Keratinocyte (primary cell): ENCODE measurements at regions not wholly inside any gene's neighbourhood (a gene's known extent, or its start where the extent isn't known, plus 50 kb on each side); places are given as distances from the start of the nearest gene placed in this dataset.

Source experiments
- DNase-seq: peaks from one replicate; pipeline ENCODE4 v3.0.0-alpha.2; 2011; ENCODE audit warnings: low read depth, missing footprints, low spot score
- FAIRE-seq: peaks from 2 replicates; lab custom pipeline; 2011; peaks lifted over from hg19 to GRCh38; lab: Jason Lieb, UNC
- H2AFZ ChIP-seq: 2 replicates; pipeline ENCODE4 v1.6.0; 2012; ENCODE audit warnings: low read length, control low read depth, inconsistent platforms; ENCODE audit not compliant: control insufficient read depth
- H3K27ac ChIP-seq: 2 replicates; pipeline ENCODE4 v1.5.1; 2011; ENCODE audit warnings: low read length; ENCODE audit not compliant: control insufficient read depth, insufficient read depth
- H3K27me3 ChIP-seq: 3 replicates; pipeline ENCODE4 v1.6.0; 2011; ENCODE audit warnings: low read length; ENCODE audit not compliant: control insufficient read depth, insufficient read depth; ENCODE audit errors: extremely low read depth
- H3K36me3 ChIP-seq, 2 experiments: 2 replicates in 1 of 2; 3 replicates in 1 of 2; pipeline ENCODE4 v1.5.1; 2011; ENCODE audit warnings: low read length in 2 of 2, mild to moderate bottlenecking in 1 of 2; ENCODE audit not compliant: control insufficient read depth in 2 of 2, insufficient read depth in 2 of 2; ENCODE audit errors: extremely low read depth in 1 of 2
- H3K4me1 ChIP-seq: 3 replicates; pipeline ENCODE4 v1.5.1; 2011; ENCODE audit warnings: low read length; ENCODE audit not compliant: control insufficient read depth, insufficient read depth; ENCODE audit errors: extremely low read depth
- H3K4me2 ChIP-seq: 3 replicates; pipeline ENCODE4 v1.6.0; 2011; ENCODE audit warnings: low read depth, low read length; ENCODE audit not compliant: control insufficient read depth, insufficient read depth; ENCODE audit errors: extremely low read depth
- H3K4me3 ChIP-seq, 3 experiments: fragments of 200-600 bp in 1 of 3; sonication (generic) in 1 of 3; 2 replicates in 2 of 3; 3 replicates in 1 of 3; pipeline ENCODE4 v1.5.1; 2011 to 2016; ENCODE audit warnings: low read length in 3 of 3, mild to moderate bottlenecking in 3 of 3, control low read depth in 2 of 3, inconsistent platforms in 1 of 3, low read depth in 1 of 3, mixed read lengths in 1 of 3, mixed run types in 1 of 3, moderate library complexity in 1 of 3; ENCODE audit not compliant: control insufficient read depth in 2 of 3, insufficient read depth in 2 of 3; ENCODE audit errors: extremely low read depth in 1 of 3
- H3K79me2 ChIP-seq: 2 replicates; pipeline ENCODE4 v1.6.0; 2012; ENCODE audit warnings: low read length; ENCODE audit not compliant: control insufficient read depth, insufficient read depth
- H3K9ac ChIP-seq: 3 replicates; pipeline ENCODE4 v1.6.0; 2011; ENCODE audit warnings: low read length; ENCODE audit not compliant: control insufficient read depth, insufficient read depth; ENCODE audit errors: extremely low read depth
- H3K9me1 ChIP-seq: 3 replicates; pipeline ENCODE4 v1.6.0; 2011; ENCODE audit warnings: low read length; ENCODE audit not compliant: control insufficient read depth, insufficient read depth; ENCODE audit errors: extremely low read depth
- H3K9me3 ChIP-seq: 2 replicates; pipeline ENCODE4 v1.5.1; 2012; ENCODE audit warnings: low read depth, low read length; ENCODE audit not compliant: control insufficient read depth
- H4K20me1 ChIP-seq: 3 replicates; pipeline ENCODE4 v1.6.0; 2011; ENCODE audit warnings: low read length; ENCODE audit not compliant: control insufficient read depth, insufficient read depth; ENCODE audit errors: extremely low read depth
- CTCF ChIP-seq, 3 experiments: IDR thresholded peaks in 1 of 3; conservative IDR thresholded peaks in 1 of 3; optimal IDR thresholded peaks in 1 of 3; 2 replicates in 2 of 3; 3 replicates in 1 of 3; pipeline versions ENCODE3 to v1.5.1; 2011; ENCODE audit warnings: low read length in 3 of 3, mild to moderate bottlenecking in 3 of 3, moderate library complexity in 2 of 3, control low read depth in 1 of 3, inconsistent platforms in 1 of 3; ENCODE audit not compliant: insufficient read depth in 2 of 3; ENCODE audit errors: extremely low read depth in 1 of 3
- EZH2 ChIP-seq: IDR thresholded peaks from one replicate; pipeline ENCODE4 v1.6.1; 2012; ENCODE audit warnings: inconsistent platforms, mild to moderate bottlenecking, low read length, moderate library complexity
- dilution Hi-C: fragments of 300-500 bp; cut with MboI; formaldehyde crosslinking; loops from one replicate; pipeline ENCODE4 v1.7.0; 2020; ENCODE audit warnings: low sequenced_read_pairs; ENCODE audit not compliant: extremely low pct_ligation_motif_present

DNA sequence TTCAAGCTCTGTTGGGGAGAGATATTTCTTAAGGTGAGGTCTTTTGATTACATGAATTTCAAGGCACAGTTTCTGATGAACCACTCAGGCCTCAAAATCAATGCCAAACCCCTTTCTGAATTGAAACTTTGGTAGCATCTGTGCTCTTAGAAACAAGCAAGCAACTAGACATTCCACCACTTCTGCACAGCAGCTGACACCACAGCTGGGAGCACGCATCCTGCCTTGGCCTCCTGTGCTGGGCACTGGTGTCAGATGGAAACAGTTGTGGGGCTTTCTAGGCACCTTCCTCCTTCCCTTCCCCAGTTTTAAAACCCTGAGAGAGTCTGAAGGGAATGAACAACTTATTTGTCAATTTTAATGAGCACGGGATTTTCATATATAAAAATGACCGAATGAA is 360.2 kb downstream of the ADGRL2 start:
- Histone ChIP-seq H3K9ac (no peak overlapping the region), H3K9me3 (no peaks in the 10 kb centered on the region), H3K27me3 (no peaks in the 10 kb centered on the region), H3K9me1 (no peaks in the 10 kb centered on the region), H3K27ac (no peak overlapping the region), H3K79me2 (no peaks in the 10 kb centered on the region), H3K36me3 (no peaks in the 10 kb centered on the region), H3K4me2 (no peak overlapping the region), H4K20me1 (no peaks in the 10 kb centered on the region), H3K4me1 (peaks cover 12% of the 10 kb centered on the region), H2AFZ (no peak overlapping the region), H3K4me3 (no peak overlapping the region)
- no peak for FAIRE-seq
- DNase-seq: no peak
- dilution Hi-C loops: no loop called here
- TF ChIP-seq CTCF (optimal IDR thresholded peaks at IDR 0.05 in 1 of 3, IDR thresholded peaks at IDR 0.05 in 1 of 3, conservative IDR thresholded peaks at IDR 0.05 in 1 of 3; ENCODE audit: extremely low read depth in 1 of 3, insufficient read depth in 2 of 3, low read length in 3 of 3) (no peak), EZH2 (no peak)

DNA sequence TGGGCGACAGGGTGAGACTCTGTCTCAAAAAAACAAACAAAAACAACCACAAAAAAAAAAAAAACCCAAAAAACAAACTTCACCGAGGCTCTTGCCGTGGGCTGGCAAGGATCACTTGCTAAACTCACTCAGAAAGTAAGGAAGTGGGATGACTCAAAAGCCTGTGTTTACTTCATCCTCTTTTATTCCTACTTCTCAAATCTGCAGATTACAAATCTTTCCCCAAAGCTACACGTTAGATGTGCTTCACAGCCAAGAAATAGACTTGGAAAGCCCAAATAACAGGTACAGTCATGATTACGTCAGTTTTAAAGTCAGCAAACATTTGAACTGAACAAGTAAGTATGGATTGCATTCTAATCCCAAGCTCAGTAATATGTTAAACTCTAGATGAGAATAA is 359.3 kb downstream of the ADGRL2 start:
- Histone ChIP-seq H3K9me1 (no peaks in the 10 kb centered on the region), H3K4me3 (no peak overlapping the region), H3K9me3 (no peaks in the 10 kb centered on the region), H3K4me2 (no peak overlapping the region), H3K4me1 (peaks cover 12% of the 10 kb centered on the region), H3K79me2 (no peaks in the 10 kb centered on the region), H2AFZ (no peak overlapping the region), H3K27ac (no peak overlapping the region), H3K36me3 (no peaks in the 10 kb centered on the region), H3K9ac (no peak overlapping the region), H4K20me1 (no peaks in the 10 kb centered on the region), H3K27me3 (no peaks in the 10 kb centered on the region)
- TF ChIP-seq EZH2 (no peak), CTCF (optimal IDR thresholded peaks at IDR 0.05 in 1 of 3, IDR thresholded peaks at IDR 0.05 in 1 of 3, conservative IDR thresholded peaks at IDR 0.05 in 1 of 3; ENCODE audit: extremely low read depth in 1 of 3, insufficient read depth in 2 of 3, low read length in 3 of 3) (no peak)
- dilution Hi-C loops: no loop called here
- FAIRE-seq: peak; percentile 83
- peak; percentile 42 for DNase-seq
